HG03460 (cell line): ENCODE measurements at regions not wholly inside any gene's neighbourhood (a gene's known extent, or its start where the extent isn't known, plus 50 kb on each side); places are given as distances from the start of the nearest gene placed in this dataset.
"Not testable (repeated sequence)": the region's sequence is repeated elsewhere in the genome, so short reads cannot be mapped to it uniquely, and the experiment has no call there.

ENCODE experiments used
- ATAC-seq: cut with Tn5 transposase; IDR thresholded peaks from one replicate; pipeline ENCODE4 v1.9.1; 2021; ENCODE audit not compliant: unreplicated experiment

- no peak for ATAC-seq
Observed at GRCh38 chr2:234701841-234702240, 205.0 kb upstream of the ARL4C start.

DNA sequence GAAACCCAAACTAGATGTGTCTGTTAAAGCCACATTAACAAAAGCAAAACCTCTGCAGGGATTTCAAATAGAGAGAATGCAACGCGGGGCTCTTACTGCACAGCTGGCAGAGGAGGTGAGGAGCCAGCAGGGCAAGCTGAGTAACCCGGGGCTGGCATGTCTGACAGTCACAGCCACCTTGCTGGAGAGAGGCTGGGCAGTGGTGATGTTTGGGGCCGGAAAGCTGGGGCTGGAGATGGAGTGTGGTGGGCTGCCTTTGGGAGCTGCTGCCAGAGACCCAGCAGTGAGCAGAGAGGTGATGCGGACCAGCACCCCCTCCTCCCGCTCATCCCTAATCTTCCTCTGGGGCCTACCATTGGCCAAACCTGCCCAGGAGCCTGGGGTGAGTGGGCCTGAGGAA, 204.5 kb upstream of the ARL4C start:
- no peak for ATAC-seq

DNA sequence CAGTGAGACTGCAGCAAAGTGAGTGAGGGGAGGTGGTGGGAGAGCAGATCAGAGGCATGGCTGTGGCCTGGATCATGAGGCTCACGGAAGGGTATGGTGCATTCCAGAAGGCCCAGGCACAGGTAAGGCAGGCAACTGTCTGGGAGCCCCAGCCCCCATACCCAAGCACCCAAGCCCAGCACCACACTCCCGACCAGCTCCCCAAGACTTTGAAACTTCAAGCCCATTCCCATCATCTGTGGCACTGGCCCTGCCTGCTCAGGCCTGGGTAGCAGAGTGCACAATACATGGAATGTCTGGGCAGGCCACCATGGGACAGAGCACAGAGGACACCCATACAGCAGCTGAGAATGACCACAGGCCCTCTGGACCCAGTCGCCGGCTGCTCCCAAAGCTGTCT, 202.6 kb upstream of the ARL4C start:
- no peak for ATAC-seq

DNA sequence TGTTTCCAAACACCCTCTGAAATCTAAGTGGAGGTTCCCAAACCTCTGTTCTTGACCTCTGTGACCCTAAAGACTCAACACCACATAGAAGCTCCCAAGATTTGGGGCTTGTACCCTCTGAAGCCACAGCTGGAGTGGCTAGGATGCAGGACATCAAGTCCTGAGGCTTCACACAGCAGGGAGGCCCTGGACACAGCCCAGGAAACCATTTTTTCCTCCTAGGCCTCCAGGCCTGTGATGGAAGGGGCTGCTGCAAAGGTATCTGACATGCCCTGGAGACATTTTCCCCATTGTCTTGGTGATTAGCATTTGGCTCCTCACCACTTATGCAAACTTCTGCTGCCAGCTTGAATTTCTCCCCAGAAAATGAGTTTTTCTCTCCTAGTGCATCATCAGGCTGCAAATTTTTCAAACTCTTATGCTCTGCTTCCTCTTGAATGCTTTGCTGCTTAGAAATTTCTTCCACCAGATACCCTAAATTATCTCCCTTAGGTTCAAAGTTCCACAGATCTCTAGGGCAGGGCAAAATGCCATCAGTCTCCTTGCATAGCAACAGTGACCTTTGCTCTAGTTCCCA, 200.5 kb upstream of the ARL4C start:
- ATAC-seq, result not testable (repeated sequence)

GRCh38 chr2:234695981-234696380, 199.1 kb upstream of the ARL4C start:
- no peak for ATAC-seq

GRCh38 chr2:234694244-234695013, 197.5 kb upstream of the ARL4C start:
- no peak for ATAC-seq

- ATAC-seq, result not testable (repeated sequence)
Observed at GRCh38 chr2:234693681-234694190, 196.9 kb upstream of the ARL4C start.

GRCh38 chr2:234693191-234693590, 196.3 kb upstream of the ARL4C start:
- not testable (repeated sequence) for ATAC-seq

- ATAC-seq, result no peak
Observed at GRCh38 chr2:234691968-234692955, 195.4 kb upstream of the ARL4C start.

DNA sequence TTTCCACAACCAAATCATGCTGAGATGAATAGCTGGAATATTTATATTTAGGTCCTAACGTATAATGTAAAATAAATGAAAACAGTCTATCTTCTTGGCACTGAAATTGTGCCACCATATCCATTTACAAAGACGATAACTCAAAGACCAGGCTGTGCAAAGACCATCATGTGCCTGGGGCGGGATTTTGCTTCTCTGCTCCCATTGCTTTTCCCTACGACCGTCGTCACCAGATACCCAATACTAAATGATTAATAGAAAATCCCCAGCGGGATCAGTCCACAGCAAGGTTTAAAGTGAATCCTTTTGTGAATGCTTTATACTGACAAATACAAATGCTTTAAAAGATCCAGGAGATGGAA, 194.3 kb upstream of the ARL4C start:
- no peak for ATAC-seq

GRCh38 chr2:234690569-234691213, 193.8 kb upstream of the ARL4C start:
- no peak for ATAC-seq

- no peak for ATAC-seq
Observed at GRCh38 chr2:234689911-234690379, 193.1 kb upstream of the ARL4C start.

GRCh38 chr2:234687718-234688475, 191.0 kb upstream of the ARL4C start:
- ATAC-seq, result no peak

DNA sequence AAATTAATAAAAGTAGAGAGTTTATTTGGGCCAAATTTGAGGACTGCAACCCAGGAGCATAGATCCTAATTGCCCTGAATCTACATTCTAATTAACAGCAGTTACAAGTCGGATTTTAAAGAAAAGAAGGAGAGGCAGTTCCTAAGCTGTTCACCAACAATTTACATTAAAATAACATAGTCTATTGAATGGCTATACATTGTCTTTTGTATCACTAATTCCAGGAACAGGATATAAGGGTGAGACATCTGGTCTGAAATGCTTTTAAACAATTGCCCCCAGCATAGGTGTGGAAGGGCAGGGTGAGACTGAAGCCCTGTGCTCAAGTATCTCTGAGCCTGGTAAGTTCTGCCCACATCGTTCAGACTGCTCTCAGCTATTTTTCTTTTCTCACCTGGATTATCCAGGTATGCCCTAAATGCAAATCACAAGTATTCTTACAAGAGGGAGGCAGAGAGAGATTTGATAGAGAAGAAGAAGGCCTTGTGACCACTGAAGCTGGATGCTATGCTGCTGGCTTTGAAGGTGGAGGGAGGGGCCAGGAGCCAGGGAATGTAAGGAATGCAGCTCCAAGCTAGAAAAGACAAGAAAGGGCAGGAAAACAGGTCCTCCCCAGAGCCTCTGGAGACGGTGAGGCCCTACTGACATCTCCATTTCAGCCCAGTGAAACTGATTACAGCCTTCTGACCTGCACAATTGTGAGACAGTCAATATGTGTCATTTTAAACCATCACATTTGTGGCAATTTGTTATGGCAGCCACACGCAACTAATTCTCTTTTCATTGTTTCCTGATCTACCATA, 189.4 kb upstream of the ARL4C start:
- no peak for ATAC-seq

DNA sequence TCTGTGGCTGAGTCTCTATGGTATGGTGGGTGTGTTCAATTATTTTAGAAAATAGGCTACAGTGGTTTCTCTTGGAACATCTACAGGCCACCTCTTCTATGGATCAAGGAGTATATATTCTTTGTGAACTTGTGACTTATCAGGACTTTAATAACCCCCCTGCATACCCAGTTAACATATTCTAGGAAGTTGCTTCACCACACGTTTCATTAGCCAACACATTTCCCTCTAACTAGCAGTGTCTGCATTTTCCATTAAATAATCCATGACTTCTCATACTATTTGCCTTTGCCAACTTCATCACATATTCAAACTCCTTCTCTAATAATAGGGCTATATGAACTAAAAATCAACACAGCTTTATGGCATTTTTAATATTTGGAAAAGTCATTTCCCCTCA, 187.6 kb upstream of the ARL4C start:
- ATAC-seq, result no peak

- no peak for ATAC-seq
Observed at GRCh38 chr2:234683950-234684349, 187.1 kb upstream of the ARL4C start.

GRCh38 chr2:234682492-234683228, 185.8 kb upstream of the ARL4C start:
- ATAC-seq, result no peak
